H9 (cell line): ENCODE measurements at regions not wholly inside any gene's neighbourhood (a gene's known extent, or its start where the extent isn't known, plus 50 kb on each side); places are given as distances from the start of the nearest gene placed in this dataset.

Experiments used
- DNase-seq: peaks from one replicate; pipeline ENCODE4 v3.0.0-alpha.2; 2017
- H2AFZ ChIP-seq: one replicate; pipeline ENCODE4 v1.6.1; 2013; ENCODE audit warnings: mild to moderate bottlenecking, low read length, control low read depth, moderate library complexity
- H2AK5ac ChIP-seq: 2 replicates; pipeline ENCODE4 v1.6.1; 2013; ENCODE audit warnings: low read length, control low read depth, mixed read lengths; ENCODE audit not compliant: insufficient read length
- H2BK120ac ChIP-seq: one replicate; pipeline ENCODE4 v1.6.1; 2013; ENCODE audit warnings: low read depth, mild to moderate bottlenecking, low read length, control low read depth, inconsistent platforms; ENCODE audit not compliant: poor library complexity, severe bottlenecking
- H2BK12ac ChIP-seq: 2 replicates; pipeline ENCODE4 v1.6.1; 2013; ENCODE audit warnings: low read length, control low read depth, mixed read lengths, low read depth; ENCODE audit not compliant: insufficient read length
- H2BK15ac ChIP-seq: 2 replicates; pipeline ENCODE4 v1.6.1; 2013; ENCODE audit warnings: low read depth, low read length, control low read depth
- H2BK20ac ChIP-seq: one replicate; pipeline ENCODE4 v1.6.1; 2013; ENCODE audit warnings: low read depth, mild to moderate bottlenecking, low read length, control low read depth, inconsistent platforms; ENCODE audit not compliant: poor library complexity, severe bottlenecking
- H2BK5ac ChIP-seq: 2 replicates; pipeline ENCODE4 v1.6.1; 2013; ENCODE audit warnings: low read length, control low read depth, mixed read lengths; ENCODE audit not compliant: insufficient read length
- H3K14ac ChIP-seq: 2 replicates; pipeline ENCODE4 v1.6.1; 2013; ENCODE audit warnings: low read length, control low read depth; ENCODE audit not compliant: insufficient read depth
- H3K18ac ChIP-seq: 2 replicates; pipeline ENCODE4 v1.6.1; 2013; ENCODE audit warnings: low read depth, mild to moderate bottlenecking, mixed read lengths, low read length, control low read depth; ENCODE audit not compliant: insufficient read length
- H3K23ac ChIP-seq: 2 replicates; pipeline ENCODE4 v1.6.1; 2013; ENCODE audit warnings: low read length, control low read depth, mixed read lengths, low read depth; ENCODE audit not compliant: insufficient read length
- H3K23me2 ChIP-seq: 2 replicates; pipeline ENCODE4 v1.6.1; 2013; ENCODE audit warnings: low read depth, mild to moderate bottlenecking, mixed read lengths, low read length, control low read depth; ENCODE audit not compliant: insufficient read length, poor library complexity, severe bottlenecking
- H3K27ac ChIP-seq: 2 replicates; pipeline ENCODE4 v1.5.1; 2013; ENCODE audit warnings: low read length, control low read depth, mixed read lengths, low read depth; ENCODE audit not compliant: insufficient read length
- H3K27me3 ChIP-seq: 2 replicates; pipeline ENCODE4 v1.6.1; 2013; ENCODE audit warnings: low read length, control low read depth, inconsistent platforms; ENCODE audit not compliant: insufficient read depth
- H3K4ac ChIP-seq: 2 replicates; pipeline ENCODE4 v1.6.1; 2013; ENCODE audit warnings: low read depth, mild to moderate bottlenecking, control low read depth, inconsistent platforms, low read length, moderate library complexity
- H3K4me1 ChIP-seq: 2 replicates; pipeline ENCODE4 v1.6.1; 2013; ENCODE audit warnings: low read length, control low read depth, inconsistent platforms; ENCODE audit not compliant: insufficient read depth
- H3K4me2 ChIP-seq: 2 replicates; pipeline ENCODE4 v1.6.1; 2013; ENCODE audit warnings: low read length, control low read depth, mixed read lengths; ENCODE audit not compliant: insufficient read length, insufficient read depth
- H3K56ac ChIP-seq: 2 replicates; pipeline ENCODE4 v1.6.1; 2013; ENCODE audit warnings: low read depth, mild to moderate bottlenecking, mixed read lengths, low read length, control low read depth; ENCODE audit not compliant: insufficient read length
- H3K79me1 ChIP-seq: 2 replicates; pipeline ENCODE4 v1.6.1; 2013; ENCODE audit warnings: low read depth, mild to moderate bottlenecking, moderate library complexity, low read length, control low read depth, inconsistent platforms; ENCODE audit not compliant: insufficient read depth, poor library complexity, severe bottlenecking
- H3K79me2 ChIP-seq: 2 replicates; pipeline ENCODE4 v1.6.1; 2013; ENCODE audit warnings: low read length, control low read depth, inconsistent platforms; ENCODE audit not compliant: insufficient read depth
- H3K9ac ChIP-seq: 2 replicates; pipeline ENCODE4 v1.6.1; 2013; ENCODE audit warnings: low read length, control low read depth, mixed read lengths; ENCODE audit not compliant: insufficient read length; ENCODE audit errors: extremely low read depth
- H3K9me3 ChIP-seq: one replicate; pipeline ENCODE4 v1.6.1; 2013; ENCODE audit warnings: low read depth, low read length, inconsistent platforms; ENCODE audit not compliant: control insufficient read depth
- H3T11ph ChIP-seq: one replicate; pipeline ENCODE4 v1.6.1; 2013; ENCODE audit warnings: mild to moderate bottlenecking, low read length, control low read depth, inconsistent platforms
- H4K20me1 ChIP-seq: one replicate; pipeline ENCODE4 v1.6.1; 2013; ENCODE audit not compliant: control insufficient read depth, insufficient read length, insufficient read depth
- H4K5ac ChIP-seq: 2 replicates; pipeline ENCODE4 v1.6.1; 2013; ENCODE audit warnings: low read depth, mild to moderate bottlenecking, mixed read lengths, low read length, control low read depth; ENCODE audit not compliant: insufficient read length
- H4K8ac ChIP-seq: replicated peaks from 2 replicates; pipeline ENCODE4 v1.6.1; 2013; ENCODE audit warnings: low read length, control low read depth, mixed read lengths, low read depth; ENCODE audit not compliant: insufficient read length
- H4K91ac ChIP-seq: 2 replicates; pipeline ENCODE4 v1.6.1; 2013; ENCODE audit warnings: low read depth, mild to moderate bottlenecking, moderate library complexity, mixed read lengths, low read length, control low read depth; ENCODE audit not compliant: insufficient read length
- H3K27ac Mint-ChIP-seq, 3 experiments: 2 replicates in 2 of 3; 3 replicates in 1 of 3; pipeline ENCODE4 v1.8.0; 2020 to 2021; ENCODE audit warnings: mixed read lengths in 3 of 3, mild to moderate bottlenecking in 1 of 3, moderate library complexity in 1 of 3
- H3K27me3 Mint-ChIP-seq: 2 replicates; pipeline ENCODE4 v1.8.0; 2021; ENCODE audit warnings: low read depth, mild to moderate bottlenecking, moderate library complexity, mixed read lengths
- H3K36me3 Mint-ChIP-seq, 3 experiments: 2 replicates in 2 of 3; 3 replicates in 1 of 3; pipeline ENCODE4 v1.8.0; 2020 to 2021; ENCODE audit warnings: low read depth in 3 of 3, mixed read lengths in 3 of 3; ENCODE audit not compliant: insufficient read depth in 1 of 3
- H3K4me1 Mint-ChIP-seq, 2 experiments: 2 replicates each; pipeline ENCODE4 v1.8.0; 2020; ENCODE audit warnings: mixed read lengths in 2 of 2
- H3K4me3 Mint-ChIP-seq, 2 experiments: 2 replicates in 1 of 2; 3 replicates in 1 of 2; pipeline ENCODE4 v1.8.0; 2020 to 2021; ENCODE audit warnings: mild to moderate bottlenecking in 2 of 2, mixed read lengths in 2 of 2, moderate library complexity in 1 of 2
- H3K9me3 Mint-ChIP-seq, 2 experiments: 2 replicates in 1 of 2; 3 replicates in 1 of 2; pipeline ENCODE4 v1.8.0; 2020; ENCODE audit warnings: mild to moderate bottlenecking in 2 of 2, mixed read lengths in 2 of 2, moderate library complexity in 1 of 2
- CTCF ChIP-seq: fragments of 200-600 bp; sonication (generic); conservative IDR thresholded peaks from 3 replicates; pipeline ENCODE4 v1.8.0; 2021; ENCODE audit warnings: antibody characterized with exemption, mild to moderate bottlenecking
- WGBS: extraction: QIAGEN DNeasy Blood & Tissue Kit; methylation state at CpG from one replicate; pipeline ENCODE4 v1.1.7; 2013; ENCODE audit warnings: missing lambda C conversion rate, low lambda C conversion rate, mixed read lengths; ENCODE audit not compliant: insufficient read length; ENCODE audit errors: extremely low coverage; 5-methylcytosine and 5-hydroxymethylcytosine counted together

GRCh38 chr13:24613755-24614154 is 66.5 kb upstream of the ATP12A start:
- H3K36me3 Mint-ChIP-seq: no peaks in the 10 kb centered on the region
- Histone ChIP-seq H2BK12ac (no peak overlapping the region), H3K4me2 (no peak overlapping the region), H4K91ac (no peak overlapping the region), H3K14ac (no peak overlapping the region; the same call in 1 of the 2 replicates), H2BK20ac (no peak overlapping the region), H3K23ac (no peak overlapping the region), H3K27ac (no peak overlapping the region), H4K8ac (no peak overlapping the region), H4K20me1 (no peaks in the 10 kb centered on the region), H3K27me3 (no peaks in the 10 kb centered on the region), H3K9ac (no peak overlapping the region), H2BK120ac (no peak overlapping the region), H4K5ac (no peak overlapping the region), H3K79me1 (no peaks in the 10 kb centered on the region), H2AFZ (no peak overlapping the region), H3K56ac (no peak overlapping the region), H3K23me2 (no peaks in the 10 kb centered on the region), H3K9me3 (no peaks in the 10 kb centered on the region), H2BK15ac (no peak overlapping the region), H3K18ac (no peak overlapping the region), H3K4me1 (no peaks in the 10 kb centered on the region), H2BK5ac (no peak overlapping the region), H3K4ac (no peak overlapping the region), H2AK5ac (no peak overlapping the region), H3T11ph (no peak overlapping the region), H3K79me2 (no peaks in the 10 kb centered on the region)
- peaks cover 18 to 20% of the 10 kb centered on the region in 2 experiments for H3K4me1 Mint-ChIP-seq
- H3K4me3 Mint-ChIP-seq: no peak overlapping the region
- TF ChIP-seq CTCF: no peak
- H3K27ac Mint-ChIP-seq: no peak overlapping the region
- peaks cover 13% of the 10 kb centered on the region for H3K27me3 Mint-ChIP-seq
- no CpG with 5 or more reads among the region's 11 CpGs for WGBS
- no peaks in the 10 kb centered on the region for H3K9me3 Mint-ChIP-seq
- DNase-seq: no peak
